ENCODE measurements at regions not wholly inside any gene's neighbourhood (a gene's known extent, or its start where the extent isn't known, plus 50 kb on each side); places are given as distances from the start of the nearest gene placed in this dataset.

DNA sequence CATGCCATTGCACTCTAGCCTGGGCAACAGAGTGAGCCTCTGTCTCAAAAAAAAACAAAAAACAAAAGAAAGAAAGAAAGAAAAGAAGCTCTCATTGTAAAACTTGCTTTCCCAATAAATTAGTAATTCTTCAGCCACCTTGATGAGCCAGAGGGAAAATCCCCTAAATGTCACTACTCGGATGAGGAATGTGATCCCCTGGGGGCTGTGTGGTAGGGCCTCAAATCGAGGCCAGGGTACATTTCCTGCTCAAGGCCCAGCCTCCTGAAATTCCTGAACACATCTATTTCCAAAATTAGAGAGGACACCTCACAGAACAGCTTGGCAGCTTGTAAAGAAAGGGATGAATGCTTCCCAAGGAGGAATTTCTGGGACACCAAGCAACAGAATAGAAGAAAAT is 147.1 kb upstream of the SESN3 start:
- TF ChIP-seq, protein P1, sequence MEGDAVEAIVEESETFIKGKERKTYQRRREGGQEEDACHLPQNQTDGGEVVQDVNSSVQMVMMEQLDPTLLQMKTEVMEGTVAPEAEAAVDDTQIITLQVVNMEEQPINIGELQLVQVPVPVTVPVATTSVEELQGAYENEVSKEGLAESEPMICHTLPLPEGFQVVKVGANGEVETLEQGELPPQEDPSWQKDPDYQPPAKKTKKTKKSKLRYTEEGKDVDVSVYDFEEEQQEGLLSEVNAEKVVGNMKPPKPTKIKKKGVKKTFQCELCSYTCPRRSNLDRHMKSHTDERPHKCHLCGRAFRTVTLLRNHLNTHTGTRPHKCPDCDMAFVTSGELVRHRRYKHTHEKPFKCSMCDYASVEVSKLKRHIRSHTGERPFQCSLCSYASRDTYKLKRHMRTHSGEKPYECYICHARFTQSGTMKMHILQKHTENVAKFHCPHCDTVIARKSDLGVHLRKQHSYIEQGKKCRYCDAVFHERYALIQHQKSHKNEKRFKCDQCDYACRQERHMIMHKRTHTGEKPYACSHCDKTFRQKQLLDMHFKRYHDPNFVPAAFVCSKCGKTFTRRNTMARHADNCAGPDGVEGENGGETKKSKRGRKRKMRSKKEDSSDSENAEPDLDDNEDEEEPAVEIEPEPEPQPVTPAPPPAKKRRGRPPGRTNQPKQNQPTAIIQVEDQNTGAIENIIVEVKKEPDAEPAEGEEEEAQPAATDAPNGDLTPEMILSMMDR (IDR thresholded peaks at IDR 0.05): no peak
- TF ChIP-seq POLR2A (IDR thresholded peaks at IDR 0.05): no peak
